K562 (cell line): ENCODE measurements at regions not wholly inside any gene's neighbourhood (a gene's known extent, or its start where the extent isn't known, plus 50 kb on each side); places are given as distances from the start of the nearest gene placed in this dataset.

Source experiments
- ATAC-seq: fragments of 200-7000 bp; cut with Tn5 transposase; 3 replicates; pipeline ENCODE4 v1.9.1; 2020; ENCODE audit warnings: moderate library complexity
- BruUV-seq: library from RNA; stranded (reverse); fragments of 400-500 nt; replicated peaks from 2 replicates; lab custom pipeline; 2021; lab: Mats Ljungman, UMichigan
- CTCF ChIA-PET: fragments of 300-600 bp; formaldehyde crosslinking; extraction: SDS; loops from one replicate; lab custom pipeline; 2021; ENCODE audit warnings: low intra/inter-chr PET ratio; lab: Yijun Ruan, JAX
- POLR2A ChIA-PET: fragments of 300-600, 350-650 bp; sonication (Branson Sonifier 250); formaldehyde crosslinking; extraction: SDS; loops from one replicate; lab custom pipeline; 2021; ENCODE audit warnings: antibody characterized with exemption, inconsistent platforms; lab: Yijun Ruan, JAX
- DNase-seq, 4 experiments: peaks; one replicate each; pipeline versions ENCODE4 v3.0.0 to v3.0.0-alpha.2; 2011 to 2018; ENCODE audit warnings: low spot score in 3 of 4, mixed read lengths in 3 of 4; ENCODE audit errors: extremely low read depth in 1 of 4
- FAIRE-seq: peaks from 2 replicates; lab custom pipeline; 2011; peaks lifted over from hg19 to GRCh38; lab: Jason Lieb, UNC
- H2AFZ ChIP-seq: 2 replicates; pipeline ENCODE4 v1.6.0; 2011; ENCODE audit warnings: low read depth, low read length, control low read depth, inconsistent platforms
- H3K27ac ChIP-seq: fragments of 200-600 bp; 3 replicates; pipeline ENCODE4 v1.8.0; 2011; ENCODE audit warnings: low read depth, mild to moderate bottlenecking, control low read depth, inconsistent platforms, low read length, moderate library complexity, mixed read lengths; ENCODE audit errors: extremely low read depth
- H3K27me3 ChIP-seq, 2 experiments: fragments of 300-600 bp in 1 of 2; 2 replicates in 1 of 2; 3 replicates in 1 of 2; pipeline versions ENCODE4 v1.6.0 to v1.8.0; 2011; ENCODE audit warnings: inconsistent platforms in 2 of 2, low read length in 2 of 2, mild to moderate bottlenecking in 1 of 2, mixed read lengths in 1 of 2, moderate library complexity in 1 of 2; ENCODE audit not compliant: control insufficient read depth in 2 of 2, insufficient read depth in 2 of 2
- H3K36me3 ChIP-seq: fragments of 300-600 bp; 3 replicates; pipeline ENCODE4 v1.8.0; 2011; ENCODE audit warnings: mild to moderate bottlenecking, low read length, inconsistent platforms; ENCODE audit not compliant: control insufficient read depth, insufficient read depth
- H3K4me1 ChIP-seq, 2 experiments: fragments of 200-600 bp in 1 of 2; replicated peaks in 1 of 2; 2 replicates in 1 of 2; 3 replicates in 1 of 2; pipeline versions ENCODE4 v1.5.1 to v1.8.0; 2011; ENCODE audit warnings: inconsistent platforms in 2 of 2, low read length in 2 of 2, mild to moderate bottlenecking in 1 of 2, mixed read lengths in 1 of 2, moderate library complexity in 1 of 2; ENCODE audit not compliant: control insufficient read depth in 2 of 2, insufficient read depth in 2 of 2
- H3K4me2 ChIP-seq: 2 replicates; pipeline ENCODE4 v1.6.1; 2011; ENCODE audit warnings: low read length, control low read depth, inconsistent platforms, mixed read lengths; ENCODE audit not compliant: insufficient read depth
- H3K4me3 ChIP-seq: fragments of 200-600 bp; sonication (generic), shearing (Covaris generic); 2 replicates; pipeline ENCODE4 v1.5.1; 2016; ENCODE audit warnings: control low read depth, inconsistent platforms
- H3K79me2 ChIP-seq: fragments of 200-600 bp; 3 replicates; pipeline ENCODE4 v1.8.0; 2011; ENCODE audit warnings: low read length, inconsistent platforms; ENCODE audit not compliant: control insufficient read depth, insufficient read depth
- H3K9ac ChIP-seq, 2 experiments: 2 replicates each; pipeline versions ENCODE4 v1.6.0 to v1.6.1; 2011; ENCODE audit warnings: low read depth in 2 of 2, low read length in 2 of 2, control low read depth in 1 of 2, inconsistent platforms in 1 of 2, mild to moderate bottlenecking in 1 of 2, mixed read lengths in 1 of 2; ENCODE audit not compliant: insufficient read depth in 1 of 2
- H3K9me1 ChIP-seq: one replicate; pipeline ENCODE4 v1.6.0; 2011; ENCODE audit warnings: inconsistent platforms, mild to moderate bottlenecking, low read length, moderate library complexity; ENCODE audit not compliant: control insufficient read depth, insufficient read depth
- H3K9me3 ChIP-seq: replicated peaks from 2 replicates; pipeline ENCODE4 v1.5.1; 2011; ENCODE audit warnings: low read depth, low read length, inconsistent platforms; ENCODE audit not compliant: control insufficient read depth, insufficient read depth
- H4K20me1 ChIP-seq: replicated peaks from 2 replicates; pipeline ENCODE4 v1.6.1; 2011; ENCODE audit warnings: low read length, inconsistent platforms, mixed read lengths; ENCODE audit not compliant: control insufficient read depth, insufficient read depth
- CBFA2T2 ChIP-seq: fragments of 450-650 bp; conservative IDR thresholded peaks from 2 replicates; pipeline ENCODE4 v1.6.1; 2017; ENCODE audit warnings: mild to moderate bottlenecking
- CBX1 ChIP-seq: sonication (generic); IDR thresholded peaks from 2 replicates; pipeline ENCODE4 v1.6.1; 2016; ENCODE audit warnings: antibody characterized with exemption, low read depth, mild to moderate bottlenecking
- CEBPG ChIP-seq, 3 experiments: fragments of 200-800 bp in 1 of 3; sonication (Bioruptor generic) in 1 of 3; sonication (generic) in 1 of 3; formaldehyde crosslinking in 1 of 3; IDR thresholded peaks in 2 of 3; conservative IDR thresholded peaks in 1 of 3; 2 replicates each; pipeline versions ENCODE4 v1.6.1 to v1.8.0; 2016 to 2022; ENCODE audit warnings: missing compliant biosample characterization in 2 of 3, missing genetic modification characterization in 2 of 3, mild to moderate bottlenecking in 1 of 3, missing genetic modification reagents in 1 of 3
- DNMT1 ChIP-seq: fragments of 450-650 bp; IDR thresholded peaks from 2 replicates; pipeline ENCODE4 v1.6.1; 2016; ENCODE audit warnings: antibody characterized with exemption, mild to moderate bottlenecking
- DPF2 ChIP-seq: fragments of 450-650 bp; IDR thresholded peaks from 2 replicates; pipeline ENCODE4 v1.6.1; 2016
- GABPA ChIP-seq: fragments of 200-800 bp; sonication (Bioruptor generic); conservative IDR thresholded peaks from 2 replicates; pipeline ENCODE4 v1.6.1; 2016; ENCODE audit warnings: low read depth, missing genetic modification characterization, missing compliant biosample characterization
- HEY1 ChIP-seq: fragments of 250-450 bp; sonication (Bioruptor Pico); IDR thresholded peaks from 2 replicates; pipeline ENCODE4 v1.5.0; 2020; ENCODE audit warnings: mild to moderate bottlenecking, moderate library complexity, borderline replicate concordance
- NEUROD1 ChIP-seq: fragments of 150-350 bp; IDR thresholded peaks from 2 replicates; pipeline ENCODE4 v1.6.1; 2014; ENCODE audit warnings: borderline replicate concordance, low read length, low read depth; ENCODE audit not compliant: partially characterized antibody
- NUFIP1 ChIP-seq: fragments of 450-650 bp; IDR thresholded peaks from 2 replicates; pipeline ENCODE4 v1.6.1; 2018; ENCODE audit not compliant: partially characterized antibody
- POLR2A ChIP-seq: fragments of 450-650 bp; conservative IDR thresholded peaks from 2 replicates; pipeline ENCODE4 v1.6.1; 2016
- RAD21 ChIP-seq, 2 experiments: fragments of 250-450 bp in 1 of 2; fragments of 450-650 bp in 1 of 2; sonication (Bioruptor Pico) in 1 of 2; formaldehyde crosslinking in 1 of 2; IDR thresholded peaks in 1 of 2; conservative IDR thresholded peaks in 1 of 2; 2 replicates each; pipeline versions ENCODE4 v1.4.0 to v1.8.0; 2020 to 2022; ENCODE audit warnings: mild to moderate bottlenecking in 2 of 2, moderate library complexity in 1 of 2
- SIX5 ChIP-seq, 2 experiments: IDR thresholded peaks; 2 replicates each; pipeline ENCODE4 v1.6.1; 2011; ENCODE audit warnings: low read length in 2 of 2, borderline replicate concordance in 1 of 2, low read depth in 1 of 2, mild to moderate bottlenecking in 1 of 2, moderate library complexity in 1 of 2; ENCODE audit not compliant: insufficient read depth in 1 of 2
- SREBF2 ChIP-seq: sonication (generic); formaldehyde crosslinking; IDR thresholded peaks from 2 replicates; pipeline ENCODE4 v1.4.0; 2020; ENCODE audit warnings: mild to moderate bottlenecking, missing genetic modification reagents
- TAF1 ChIP-seq: IDR thresholded peaks from 2 replicates; pipeline ENCODE4 v1.6.1; 2011; ENCODE audit warnings: mild to moderate bottlenecking, low read length, moderate library complexity; ENCODE audit not compliant: insufficient read depth, control insufficient read depth, severe bottlenecking; ENCODE audit errors: extremely low read depth
- TCF7 ChIP-seq: sonication (generic); IDR thresholded peaks from 2 replicates; pipeline ENCODE4 v1.6.1; 2016; ENCODE audit warnings: antibody characterized with exemption, borderline replicate concordance
- WGBS: fragments of 100-300 bp; shearing (Covaris generic); methylation state at CpG from one replicate; pipeline ENCODE4 v1.1.6; 2016; ENCODE audit warnings: low coverage, mixed read lengths; ENCODE audit not compliant: insufficient coverage; ENCODE audit errors: missing lambda C conversion rate; 5-methylcytosine and 5-hydroxymethylcytosine counted together
- in situ Hi-C: fragments of 300-500 bp; cut with MboI; formaldehyde crosslinking; loops from 4 replicates; pipeline ENCODE4 v1.15.0; 2018; ENCODE audit warnings: inconsistent platforms, mixed read lengths
- intact Hi-C: fragments of 100-400 bp; cut with micrococcal nuclease; formaldehyde crosslinking; loops from 2 replicates; pipeline ENCODE4 v1.14.2; 2022
- TF ChIP-seq, protein P1 (sequence below): fragments of 150-350 bp; IDR thresholded peaks from 2 replicates; pipeline ENCODE4 v1.6.1; 2014; ENCODE audit warnings: low read depth, mild to moderate bottlenecking, low read length, borderline replicate concordance
- TF ChIP-seq, protein P2 (sequence below): IDR thresholded peaks from 2 replicates; pipeline ENCODE4 v1.6.1; 2011; ENCODE audit not compliant: insufficient read length; ENCODE audit errors: extremely low read depth

GRCh38 chr18:33866386-33866785 lies 288.4 kb downstream of the ASXL3 start:
- 0 out of 2 replicates have a peak, but pooled peaks cover 2% of the 10 kb centered on the region for H3K9me3 ChIP-seq
- TF ChIP-seq CBX1 (no peak), NEUROD1 (no peak), NUFIP1 (no peak), DNMT1 (no peak), TAF1 (no peak), HEY1 (CRISPR knock-in tag) (no peak), SREBF2 (CRISPR knock-in tag) (no peak), RAD21 (CRISPR knock-in tag; conservative IDR thresholded peaks at IDR 0.05 in 1 of 2, IDR thresholded peaks at IDR 0.05 in 1 of 2) (no peak), CBFA2T2 (no peak), SIX5 (IDR thresholded peaks at IDR 0.05; ENCODE audit: borderline replicate concordance in 1 of 2, insufficient read depth in 1 of 2, low read depth in 1 of 2, low read length in 2 of 2) (no peak), GABPA (no peak), POLR2A (no peak), DPF2 (no peak), TCF7 (no peak), CEBPG (CRISPR knock-in tag; IDR thresholded peaks at IDR 0.05) (no peak), CEBPG (tag; conservative IDR thresholded peaks at IDR 0.05 in 1 of 2, IDR thresholded peaks at IDR 0.05 in 1 of 2) (no peak)
- TF ChIP-seq, protein P1, sequence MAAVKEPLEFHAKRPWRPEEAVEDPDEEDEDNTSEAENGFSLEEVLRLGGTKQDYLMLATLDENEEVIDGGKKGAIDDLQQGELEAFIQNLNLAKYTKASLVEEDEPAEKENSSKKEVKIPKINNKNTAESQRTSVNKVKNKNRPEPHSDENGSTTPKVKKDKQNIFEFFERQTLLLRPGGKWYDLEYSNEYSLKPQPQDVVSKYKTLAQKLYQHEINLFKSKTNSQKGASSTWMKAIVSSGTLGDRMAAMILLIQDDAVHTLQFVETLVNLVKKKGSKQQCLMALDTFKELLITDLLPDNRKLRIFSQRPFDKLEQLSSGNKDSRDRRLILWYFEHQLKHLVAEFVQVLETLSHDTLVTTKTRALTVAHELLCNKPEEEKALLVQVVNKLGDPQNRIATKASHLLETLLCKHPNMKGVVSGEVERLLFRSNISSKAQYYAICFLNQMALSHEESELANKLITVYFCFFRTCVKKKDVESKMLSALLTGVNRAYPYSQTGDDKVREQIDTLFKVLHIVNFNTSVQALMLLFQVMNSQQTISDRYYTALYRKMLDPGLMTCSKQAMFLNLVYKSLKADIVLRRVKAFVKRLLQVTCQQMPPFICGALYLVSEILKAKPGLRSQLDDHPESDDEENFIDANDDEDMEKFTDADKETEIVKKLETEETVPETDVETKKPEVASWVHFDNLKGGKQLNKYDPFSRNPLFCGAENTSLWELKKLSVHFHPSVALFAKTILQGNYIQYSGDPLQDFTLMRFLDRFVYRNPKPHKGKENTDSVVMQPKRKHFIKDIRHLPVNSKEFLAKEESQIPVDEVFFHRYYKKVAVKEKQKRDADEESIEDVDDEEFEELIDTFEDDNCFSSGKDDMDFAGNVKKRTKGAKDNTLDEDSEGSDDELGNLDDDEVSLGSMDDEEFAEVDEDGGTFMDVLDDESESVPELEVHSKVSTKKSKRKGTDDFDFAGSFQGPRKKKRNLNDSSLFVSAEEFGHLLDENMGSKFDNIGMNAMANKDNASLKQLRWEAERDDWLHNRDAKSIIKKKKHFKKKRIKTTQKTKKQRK, result no peak
- TF ChIP-seq, protein P2, sequence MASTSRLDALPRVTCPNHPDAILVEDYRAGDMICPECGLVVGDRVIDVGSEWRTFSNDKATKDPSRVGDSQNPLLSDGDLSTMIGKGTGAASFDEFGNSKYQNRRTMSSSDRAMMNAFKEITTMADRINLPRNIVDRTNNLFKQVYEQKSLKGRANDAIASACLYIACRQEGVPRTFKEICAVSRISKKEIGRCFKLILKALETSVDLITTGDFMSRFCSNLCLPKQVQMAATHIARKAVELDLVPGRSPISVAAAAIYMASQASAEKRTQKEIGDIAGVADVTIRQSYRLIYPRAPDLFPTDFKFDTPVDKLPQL, result no peak
- ChIA-PET POLR2A (no interaction called here), CTCF (no interaction called here)
- H4K20me1 ChIP-seq, result no peaks in the 10 kb centered on the region
- no peak overlapping the region for H3K4me3 ChIP-seq
- no peak overlapping the region for H3K4me2 ChIP-seq
- H3K79me2 ChIP-seq, result no peaks in the 10 kb centered on the region
- DNase-seq (no peak), FAIRE-seq (no peak), ATAC-seq (no peak)
- no peaks in the 10 kb centered on the region for H3K9me1 ChIP-seq
- no peak overlapping the region for H3K27ac ChIP-seq
- H3K27me3 ChIP-seq, result no peaks in the 10 kb centered on the region
- no peaks in the 10 kb centered on the region for H3K36me3 ChIP-seq
- H3K9ac ChIP-seq, result no peak overlapping the region
- intact Hi-C loops (no loop called here), in situ Hi-C loops (no loop called here)
- BruUV-seq, result no TSS peak
- WGBS, result 0% methylated on average over 1 of the region's 1 CpG
- H3K4me1 ChIP-seq, result no peaks in the 10 kb centered on the region
- no peak overlapping the region for H2AFZ ChIP-seq
